ENCODE measurements at regions not wholly inside any gene's neighbourhood (a gene's known extent, or its start where the extent isn't known, plus 50 kb on each side); places are given as distances from the start of the nearest gene placed in this dataset.

DNA sequence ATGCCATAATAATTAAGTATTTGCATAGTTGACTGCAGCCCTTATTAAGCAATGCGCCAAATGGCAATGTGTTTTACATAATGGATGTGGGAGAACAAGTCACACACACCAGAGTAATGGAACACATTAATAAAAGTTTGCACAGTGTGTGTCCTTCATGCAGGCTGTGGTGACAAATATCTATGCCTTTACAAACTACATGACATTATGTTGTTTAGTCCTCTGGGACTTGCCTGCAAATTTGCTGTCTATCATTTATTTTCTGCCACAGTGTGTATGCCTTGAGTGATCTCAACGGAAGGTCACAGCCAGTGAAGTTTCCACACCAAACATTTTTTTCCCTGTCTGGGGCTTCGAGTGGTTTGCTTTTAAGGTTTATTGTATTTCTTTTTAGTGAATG, 175.2 kb upstream of the TMEFF2 start:
- DNase-seq, result no peak

DNA sequence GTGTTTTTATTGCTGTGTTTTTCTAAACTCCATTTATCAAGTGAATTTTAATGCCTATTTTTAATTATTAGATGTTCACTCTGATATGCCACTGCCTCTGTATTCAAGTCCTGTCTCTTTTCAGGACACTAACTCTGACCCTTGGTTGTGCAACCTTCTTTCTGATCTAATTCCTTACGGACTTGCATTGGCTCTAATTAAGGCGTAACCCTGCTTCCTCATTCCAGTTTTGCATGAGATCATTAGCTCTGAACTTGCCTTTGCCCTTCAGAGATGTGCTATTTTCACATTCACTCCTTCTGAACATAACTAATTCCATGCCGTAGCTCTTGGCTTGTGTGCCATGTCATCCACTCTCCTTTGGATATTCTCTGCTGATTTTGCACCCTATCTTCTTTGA, 162.5 kb upstream of the TMEFF2 start:
- DNase-seq, result no peak

GRCh38 chr2:192354512-192355244, 159.9 kb upstream of the TMEFF2 start:
- no peak for DNase-seq

DNA sequence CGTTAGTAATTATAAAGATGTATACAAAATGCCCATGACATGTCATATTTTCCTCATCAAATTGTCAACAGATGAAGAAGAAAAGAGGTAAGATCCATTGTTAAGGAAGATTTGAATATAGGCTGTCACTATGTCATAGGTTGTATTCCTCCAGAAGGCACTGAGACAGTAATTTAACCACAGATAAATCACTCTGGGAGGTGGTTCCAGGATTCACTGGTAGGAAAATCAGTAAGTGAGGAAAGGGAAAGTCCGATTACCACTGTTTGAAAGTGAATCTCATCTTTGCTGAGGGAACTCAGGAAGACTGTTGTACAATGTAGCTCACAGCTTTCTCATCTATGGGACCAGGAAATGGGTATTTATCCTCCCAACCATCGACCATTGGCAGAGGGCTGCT, 152.8 kb upstream of the TMEFF2 start:
- no peak for DNase-seq

GRCh38 chr2:192345287-192345686, 150.6 kb upstream of the TMEFF2 start:
- DNase-seq, result no peak

- no peak for DNase-seq
Observed at GRCh38 chr2:192333642-192334041, 138.9 kb upstream of the TMEFF2 start.

DNA sequence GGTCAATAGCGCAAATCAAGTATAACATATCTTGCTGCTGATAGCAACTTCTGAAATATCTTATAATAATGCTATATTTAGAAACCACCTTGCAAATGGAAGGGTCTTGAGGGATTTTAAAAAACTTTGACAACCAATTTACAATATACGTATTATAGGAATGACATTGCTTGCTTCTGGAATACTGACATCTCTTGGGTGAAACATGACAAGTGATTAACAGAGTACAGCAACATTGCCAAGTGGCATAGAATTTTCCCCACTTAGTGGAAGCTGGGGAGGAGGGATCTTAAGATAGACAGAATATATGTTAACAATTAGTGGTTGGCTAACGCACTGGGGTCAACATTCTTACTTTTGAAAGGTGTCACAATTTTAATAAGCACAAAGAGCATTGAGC, 133.6 kb upstream of the TMEFF2 start:
- no peak for DNase-seq

GRCh38 chr2:192327576-192327975, 132.8 kb upstream of the TMEFF2 start:
- no peak for DNase-seq

DNA sequence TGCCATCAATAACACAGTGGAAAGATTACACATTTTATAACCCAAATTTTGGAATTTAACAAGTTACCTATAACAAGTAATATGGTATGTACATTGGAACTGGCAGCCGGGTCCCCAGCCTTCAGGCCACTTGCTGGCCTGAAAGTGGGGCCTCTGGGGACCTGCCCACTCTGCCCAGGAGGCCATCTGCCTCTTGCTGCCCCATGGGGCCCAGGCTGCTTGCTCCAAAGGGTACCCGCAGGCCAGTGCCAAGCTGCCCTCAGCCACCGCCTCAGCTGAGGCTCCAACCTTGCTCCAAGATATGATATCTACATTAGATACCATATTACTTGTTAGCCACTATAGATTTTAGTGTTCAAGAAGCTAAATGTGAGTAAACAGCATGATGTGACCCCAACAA, 120.8 kb upstream of the TMEFF2 start:
- DNase-seq, result no peak

DNA sequence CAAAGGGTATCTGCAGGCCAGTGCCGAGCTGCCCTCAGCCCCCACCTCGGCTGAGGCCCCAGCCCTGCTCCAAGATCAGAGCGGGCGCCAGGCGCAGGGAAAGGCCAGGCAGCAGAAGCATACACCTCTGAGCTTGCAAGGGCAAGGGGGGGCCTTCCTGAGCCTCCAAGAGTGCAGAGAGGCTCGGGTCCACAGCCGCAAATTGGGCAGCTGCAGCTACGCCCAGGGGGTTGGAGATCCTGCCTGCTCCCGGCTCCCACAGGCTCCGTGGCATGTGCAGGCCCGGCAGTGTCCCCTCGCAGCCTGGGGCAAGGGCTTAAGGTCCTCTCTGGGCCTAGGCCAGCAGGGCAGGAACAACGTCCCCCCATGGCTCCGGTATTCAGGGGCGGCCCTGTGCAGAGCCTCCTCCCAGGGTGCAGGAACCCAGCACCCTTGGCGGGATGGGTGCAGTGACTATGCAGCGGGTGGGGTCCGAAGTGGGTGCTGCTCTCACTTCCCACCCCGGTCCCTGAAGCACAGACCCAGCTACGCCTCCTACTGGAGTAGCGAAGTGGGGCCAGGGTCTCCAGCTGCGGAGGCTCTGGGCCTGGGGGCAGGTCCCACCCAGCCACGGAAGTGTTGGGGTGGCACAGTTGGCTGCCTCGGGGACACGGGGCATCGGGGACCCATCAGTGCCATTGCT, 120.2 kb upstream of the TMEFF2 start:
- no peak for DNase-seq

DNA sequence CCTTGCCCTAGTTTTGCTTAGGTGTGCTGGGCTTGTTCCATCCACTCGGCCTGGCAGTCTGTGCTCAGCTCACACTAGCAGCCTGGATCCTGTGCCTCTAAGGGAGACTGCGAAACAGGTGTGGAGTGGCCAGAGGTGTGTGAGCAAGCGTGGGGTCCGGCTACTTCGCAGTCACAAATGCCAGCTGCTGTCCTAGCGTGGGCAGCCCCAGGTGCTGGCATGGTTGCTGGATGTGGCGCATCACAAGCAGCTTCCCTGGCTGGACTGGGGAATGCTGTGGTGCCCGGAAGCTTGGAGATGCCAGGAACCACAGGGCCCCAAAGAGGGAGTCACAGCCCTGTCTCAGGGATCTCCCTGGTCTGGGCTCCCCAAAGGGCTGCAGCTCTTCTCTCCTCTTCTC, 119.0 kb upstream of the TMEFF2 start:
- DNase-seq, result no peak

DNA sequence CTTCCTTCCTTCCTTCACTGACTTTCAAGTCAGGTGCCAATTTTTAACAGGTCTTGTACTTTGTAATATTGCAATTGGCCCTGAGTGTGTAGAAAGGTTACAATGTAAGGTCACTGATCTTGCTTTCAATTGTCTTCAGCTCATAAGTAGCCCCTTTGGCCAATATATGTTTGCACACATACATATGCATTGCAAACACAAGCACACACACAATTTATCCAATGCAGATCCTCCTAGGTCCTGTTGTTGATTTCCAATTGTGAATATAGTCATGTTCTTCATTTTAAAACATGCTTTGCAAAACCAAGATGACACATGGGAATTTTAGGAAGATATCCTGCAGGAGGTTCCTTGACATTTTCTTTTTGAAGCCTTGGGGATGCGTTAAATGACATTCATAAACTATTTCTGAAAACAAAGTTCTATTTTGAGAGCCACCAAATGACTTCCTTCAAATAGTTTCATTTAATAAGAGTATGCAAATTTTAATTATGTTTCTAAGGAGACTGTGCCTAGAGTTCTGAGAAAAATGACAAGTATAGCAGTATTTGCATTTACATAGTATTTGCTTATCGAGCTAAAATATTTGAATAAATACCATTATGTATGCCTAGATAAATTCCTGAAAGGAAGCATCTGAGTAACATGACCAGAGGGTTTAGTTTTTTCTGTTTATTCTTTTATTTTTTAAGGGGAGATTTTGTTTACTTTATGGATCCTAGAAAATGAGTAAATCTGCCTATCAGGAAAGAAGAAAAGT, 117.1 kb upstream of the TMEFF2 start:
- DNase-seq, result no peak

GRCh38 chr2:192307530-192307929, 112.8 kb upstream of the TMEFF2 start:
- no peak for DNase-seq

DNA sequence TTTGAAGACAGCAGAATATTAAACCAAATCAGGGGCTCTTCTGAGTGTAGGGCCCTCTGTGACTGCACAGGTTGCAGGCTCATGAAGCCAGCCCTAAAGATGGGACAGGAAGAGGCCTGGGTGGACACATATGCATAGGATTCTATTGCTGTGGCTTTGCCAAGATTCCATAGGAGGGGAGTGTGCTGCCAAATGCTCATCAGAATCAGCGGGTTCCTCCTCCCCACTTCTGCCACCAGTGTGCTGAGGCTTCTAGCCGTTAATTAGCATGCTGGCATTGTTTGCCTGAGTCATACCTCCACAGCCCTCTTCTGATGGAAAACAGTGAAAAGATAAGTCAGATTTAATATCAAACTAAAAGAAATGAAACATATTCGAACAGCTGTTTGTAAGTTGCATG, 103.9 kb upstream of the TMEFF2 start:
- DNase-seq, result no peak

DNA sequence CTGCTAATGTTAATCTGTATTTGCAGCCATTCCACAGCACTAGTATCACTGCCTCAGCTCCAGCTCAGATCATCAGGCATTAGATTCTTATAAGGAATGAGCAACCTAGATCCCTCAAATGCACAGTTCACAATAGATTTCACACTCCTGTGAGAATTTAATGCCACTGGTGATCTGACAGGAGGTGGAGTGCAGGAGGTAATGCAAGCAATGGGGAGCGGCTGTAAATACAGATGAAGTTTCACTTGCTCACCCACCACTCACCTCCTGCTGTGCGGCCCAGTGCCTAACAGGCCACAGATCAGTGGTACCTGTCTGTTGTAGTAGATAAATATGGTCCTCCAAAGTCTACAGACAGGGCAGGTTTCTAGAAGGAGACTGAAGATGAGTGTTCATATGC, 97.7 kb upstream of the TMEFF2 start:
- DNase-seq, result no peak

DNA sequence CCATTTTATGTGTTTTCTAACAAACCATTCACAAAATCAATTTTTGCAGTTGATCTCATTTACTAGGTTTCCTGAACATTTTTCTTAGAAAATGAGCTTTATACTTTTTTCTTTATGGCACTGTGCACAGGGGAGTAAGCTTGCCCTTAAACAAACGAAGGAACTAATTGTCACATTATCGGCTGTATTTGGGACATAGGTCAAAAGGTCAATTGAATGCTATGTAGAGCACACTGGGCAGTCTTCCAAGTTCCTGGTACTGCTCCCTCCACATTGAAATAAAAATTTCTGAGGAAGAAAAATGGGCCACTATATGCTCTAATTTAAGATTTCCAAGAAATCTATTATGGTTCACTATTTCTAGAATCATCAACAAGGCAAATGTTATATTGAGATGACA, 93.6 kb upstream of the TMEFF2 start:
- no peak for DNase-seq

GRCh38 chr2:192286093-192286701, 91.5 kb upstream of the TMEFF2 start:
- no peak for DNase-seq

GRCh38 chr2:192283450-192283849, 88.7 kb upstream of the TMEFF2 start:
- DNase-seq, result no peak

- no peak for DNase-seq
Observed at GRCh38 chr2:192278701-192279100, 84.0 kb upstream of the TMEFF2 start.

GRCh38 chr2:192277494-192278109, 82.9 kb upstream of the TMEFF2 start:
- no peak for DNase-seq

DNA sequence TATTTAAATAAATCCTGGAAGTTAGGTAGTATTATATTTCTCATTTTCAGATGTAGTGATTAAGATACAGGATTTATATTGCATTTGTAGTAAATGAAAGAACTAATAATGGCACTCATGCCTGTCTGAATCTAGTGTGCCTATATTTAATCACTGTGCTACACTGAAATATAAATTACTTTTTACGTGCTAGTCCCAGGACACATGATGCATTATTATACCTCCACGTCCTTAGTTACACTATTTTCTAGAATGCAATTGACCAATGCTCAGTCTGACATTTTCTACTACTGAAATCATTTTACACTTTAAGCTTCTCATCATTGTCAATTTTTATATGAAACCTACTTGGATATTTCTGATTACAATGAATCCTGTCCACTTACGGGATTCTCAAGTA, 80.9 kb upstream of the TMEFF2 start:
- DNase-seq, result no peak

DNA sequence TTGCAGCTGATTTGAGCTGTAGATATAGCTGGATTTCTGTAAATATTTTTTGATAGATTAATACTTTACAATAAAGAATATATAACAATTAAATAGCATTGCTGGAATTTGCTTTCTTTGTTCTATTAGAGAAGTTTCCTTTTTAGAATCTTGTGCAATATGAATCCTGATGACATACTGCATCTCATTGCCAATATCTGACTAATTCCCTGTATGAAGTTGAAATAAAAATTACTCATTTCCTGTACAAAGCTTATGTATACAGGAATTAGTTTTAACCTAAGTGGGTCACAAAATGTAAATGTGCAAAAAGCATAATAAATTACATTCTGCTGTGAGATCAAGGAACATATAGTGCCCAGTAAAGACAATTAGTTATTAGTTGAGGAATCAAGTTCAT, 72.8 kb upstream of the TMEFF2 start:
- DNase-seq, result no peak

GRCh38 chr2:192265751-192266150, 71.0 kb upstream of the TMEFF2 start:
- DNase-seq, result no peak

Data from NCI-H524 treated with DMSO at 0.1 percent for 48 hours (cell line).